Prostate gland (tissue), 2 donors: ENCODE measurements at regions not wholly inside any gene's neighbourhood (a gene's known extent, or its start where the extent isn't known, plus 50 kb on each side); places are given as distances from the start of the nearest gene placed in this dataset.
"Not testable (repeated sequence)": the region's sequence is repeated elsewhere in the genome, so short reads cannot be mapped to it uniquely, and the experiment has no call there.

Experiments
- DNase-seq: peaks from one replicate; pipeline ENCODE4 v3.0.0-alpha.2; 2019; ENCODE audit warnings: low spot score
- H3K27ac ChIP-seq, 2 donors: fragments of 200-600 bp; sonication (generic); 2 replicates each; pipeline ENCODE4 v1.5.1; 2017 to 2019
- H3K27me3 ChIP-seq: fragments of 200-600 bp; sonication (generic); replicated peaks from 2 replicates; pipeline ENCODE4 v1.5.1; 2019; ENCODE audit not compliant: insufficient read depth
- H3K36me3 ChIP-seq, 2 donors: fragments of 200-600 bp; sonication (generic); 1 replicate in 1 of 2; 2 replicates in 1 of 2; pipeline versions ENCODE4 v1.5.1 to v1.8.1; 2017 to 2019
- H3K4me1 ChIP-seq: fragments of 200-600 bp; sonication (generic); replicated peaks from 2 replicates; pipeline ENCODE4 v1.5.1; 2019
- H3K4me3 ChIP-seq, 2 donors: fragments of 200-600 bp; sonication (generic); 2 replicates each; pipeline ENCODE4 v1.5.1; 2017 to 2019
- H3K9me3 ChIP-seq: fragments of 200-600 bp; sonication (generic); 2 replicates; pipeline ENCODE4 v1.5.1; 2017
- POLR2A ChIP-seq: fragments of 450-650 bp; IDR thresholded peaks from one replicate; pipeline ENCODE4 v1.6.1; 2016; ENCODE audit warnings: antibody characterized with exemption, mild to moderate bottlenecking
- POLR2AphosphoS5 ChIP-seq: sonication (generic); formaldehyde crosslinking; IDR thresholded peaks from one replicate; pipeline ENCODE4 v1.6.1; 2017; ENCODE audit warnings: antibody characterized with exemption
- WGBS: methylation state at CpG from one replicate; pipeline ENCODE4 v1.1.5; 2018; 5-methylcytosine and 5-hydroxymethylcytosine counted together
- intact Hi-C: fragments of 100-400 bp; cut with DNase I; formaldehyde crosslinking; loops from one replicate; pipeline ENCODE4 v1.14.2; 2022
- TF ChIP-seq, protein P1 (sequence below), 4 experiments: fragments of 200-600 bp in 2 of 4; fragments of 450-650 bp in 2 of 4; sonication (generic) in 2 of 4; IDR thresholded peaks; 1 replicate in 3 of 4; 2 replicates in 1 of 4; pipeline ENCODE4 v1.5.1; 2016 to 2019; ENCODE audit warnings: antibody characterized with exemption in 4 of 4, mild to moderate bottlenecking in 2 of 4, moderate library complexity in 2 of 4

DNA sequence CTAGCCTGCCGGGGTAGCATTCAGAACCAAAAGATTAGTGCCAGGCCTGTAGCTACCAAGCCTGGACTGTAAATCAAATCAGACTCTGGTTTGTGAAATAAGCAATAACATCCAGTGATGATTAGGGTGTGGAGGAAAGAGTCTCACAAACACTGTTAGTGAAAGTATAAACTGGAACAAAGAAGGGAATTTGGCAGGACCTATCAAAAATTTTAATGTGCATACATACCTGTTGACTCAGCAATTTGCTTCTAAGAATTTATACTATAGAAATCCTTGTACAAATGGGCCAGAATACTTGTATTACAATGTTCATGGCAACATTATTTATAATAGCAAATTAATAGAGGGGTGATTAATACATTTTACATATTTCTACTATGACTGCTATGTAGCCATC lies 109.8 kb upstream of the WARS2 start:
- Histone ChIP-seq H3K9me3 (no peaks in the 10 kb centered on the region), H3K27me3 (no peaks in the 10 kb centered on the region), H3K4me1 (no peaks in the 10 kb centered on the region), H3K36me3 (no peaks in the 10 kb centered on the region), H3K27ac (no peak overlapping the region), H3K4me3 (no peak overlapping the region)
- 90% methylated on average over 1 of the region's 1 CpG for WGBS
- TF ChIP-seq, protein P1, sequence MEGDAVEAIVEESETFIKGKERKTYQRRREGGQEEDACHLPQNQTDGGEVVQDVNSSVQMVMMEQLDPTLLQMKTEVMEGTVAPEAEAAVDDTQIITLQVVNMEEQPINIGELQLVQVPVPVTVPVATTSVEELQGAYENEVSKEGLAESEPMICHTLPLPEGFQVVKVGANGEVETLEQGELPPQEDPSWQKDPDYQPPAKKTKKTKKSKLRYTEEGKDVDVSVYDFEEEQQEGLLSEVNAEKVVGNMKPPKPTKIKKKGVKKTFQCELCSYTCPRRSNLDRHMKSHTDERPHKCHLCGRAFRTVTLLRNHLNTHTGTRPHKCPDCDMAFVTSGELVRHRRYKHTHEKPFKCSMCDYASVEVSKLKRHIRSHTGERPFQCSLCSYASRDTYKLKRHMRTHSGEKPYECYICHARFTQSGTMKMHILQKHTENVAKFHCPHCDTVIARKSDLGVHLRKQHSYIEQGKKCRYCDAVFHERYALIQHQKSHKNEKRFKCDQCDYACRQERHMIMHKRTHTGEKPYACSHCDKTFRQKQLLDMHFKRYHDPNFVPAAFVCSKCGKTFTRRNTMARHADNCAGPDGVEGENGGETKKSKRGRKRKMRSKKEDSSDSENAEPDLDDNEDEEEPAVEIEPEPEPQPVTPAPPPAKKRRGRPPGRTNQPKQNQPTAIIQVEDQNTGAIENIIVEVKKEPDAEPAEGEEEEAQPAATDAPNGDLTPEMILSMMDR (IDR thresholded peaks at IDR 0.05) = no peak
- TF ChIP-seq POLR2AphosphoS5 = no peak
- TF ChIP-seq POLR2A = no peak
- DNase-seq = no peak
- intact Hi-C loops = no loop called here

DNA sequence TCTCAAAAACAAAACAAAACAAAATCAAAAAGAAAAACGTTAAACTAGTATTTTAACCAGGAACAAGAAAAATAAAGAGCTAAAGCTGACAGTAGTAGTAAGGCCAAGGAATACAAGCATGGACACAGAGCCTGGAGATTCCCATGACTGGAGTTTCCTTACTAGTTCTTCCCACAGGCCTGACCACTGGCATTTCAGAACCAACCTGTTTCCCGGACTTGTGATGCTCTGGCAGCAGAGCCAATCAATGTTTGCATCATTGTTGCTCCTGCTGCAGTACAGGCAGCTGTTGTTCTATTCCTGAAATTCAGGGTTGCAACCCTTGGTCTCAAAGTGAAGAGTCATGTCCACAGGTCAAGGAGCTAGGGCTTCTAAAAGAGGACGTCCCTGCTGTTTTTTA lies 111.3 kb upstream of the WARS2 start:
- TF ChIP-seq, protein P1 (IDR thresholded peaks at IDR 0.05) = no peak
- TF ChIP-seq POLR2AphosphoS5 = no peak
- TF ChIP-seq POLR2A = no peak
- DNase-seq = no peak
- H3K9me3 ChIP-seq = no peaks in the 10 kb centered on the region
- H3K27me3 ChIP-seq = no peaks in the 10 kb centered on the region
- no peaks in the 10 kb centered on the region for H3K36me3 ChIP-seq
- intact Hi-C loops = no loop called here
- no peak overlapping the region for H3K4me3 ChIP-seq
- WGBS = 88% methylated on average over 3 of the region's 3 CpGs
- H3K4me1 ChIP-seq = no peaks in the 10 kb centered on the region
- no peak overlapping the region for H3K27ac ChIP-seq

DNA sequence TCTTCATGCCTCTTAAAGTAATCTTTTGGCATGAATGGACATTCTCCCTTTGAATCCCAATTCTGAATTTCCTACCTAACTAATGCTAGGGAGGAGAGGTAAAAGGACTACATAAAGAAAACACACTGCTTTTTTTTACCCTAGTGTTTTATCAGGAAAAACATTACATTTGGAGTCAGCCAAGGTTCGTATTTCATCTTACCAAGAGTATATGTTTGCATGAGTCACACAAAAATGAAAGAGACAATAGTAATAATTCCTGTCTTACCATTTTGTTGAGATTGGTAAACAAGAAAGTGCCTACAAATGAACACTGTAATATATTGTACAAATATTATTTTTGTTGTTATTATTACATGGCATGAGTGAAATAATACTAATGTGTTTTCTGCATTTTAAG lies 112.9 kb upstream of the WARS2 start:
- Histone ChIP-seq H3K27ac (no peak overlapping the region), H3K27me3 (no peaks in the 10 kb centered on the region), H3K9me3 (no peaks in the 10 kb centered on the region), H3K4me3 (no peak overlapping the region), H3K36me3 (no peaks in the 10 kb centered on the region), H3K4me1 (no peaks in the 10 kb centered on the region)
- no peak for TF ChIP-seq POLR2AphosphoS5
- TF ChIP-seq POLR2A = no peak
- TF ChIP-seq, protein P1 (IDR thresholded peaks at IDR 0.05) = no peak
- WGBS = 36% methylated on average over 1 of the region's 1 CpG
- DNase-seq = no peak
- intact Hi-C loops = no loop called here

DNA sequence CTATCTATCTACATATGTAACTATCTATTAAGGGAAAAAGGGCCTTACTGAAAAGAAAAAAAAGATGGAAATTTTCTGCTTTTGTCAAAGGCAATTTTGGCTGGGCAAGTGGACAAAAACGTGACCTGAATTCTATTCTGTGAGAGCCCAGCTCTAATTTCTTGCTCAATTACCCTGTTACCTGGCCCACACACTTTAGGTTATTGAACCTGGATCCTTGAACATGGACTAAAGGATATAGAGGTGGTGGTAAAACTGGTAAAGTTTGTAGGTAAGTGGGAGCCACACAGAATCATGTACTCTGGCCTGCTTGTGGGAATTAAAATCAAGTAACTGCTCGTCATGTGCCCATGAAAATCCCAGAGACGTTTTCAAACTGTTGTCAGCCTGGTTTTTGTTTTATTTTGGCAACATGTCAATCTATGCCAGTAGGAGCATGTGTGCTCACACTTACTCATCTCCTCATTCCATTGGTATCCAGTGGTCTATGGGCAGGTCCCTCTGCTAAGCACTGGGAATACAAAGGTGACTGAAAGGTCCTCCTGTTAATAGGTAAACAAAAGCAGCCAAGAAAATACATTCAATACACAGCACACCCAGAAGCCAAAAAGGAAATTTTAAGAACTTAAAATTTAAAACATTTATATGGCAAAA lies 113.7 kb upstream of the WARS2 start:
- TF ChIP-seq POLR2A (no peak), POLR2AphosphoS5 (no peak)
- TF ChIP-seq, protein P1 (IDR thresholded peaks at IDR 0.05) = no peak
- 42% methylated on average over 3 of the region's 3 CpGs for WGBS

DNA sequence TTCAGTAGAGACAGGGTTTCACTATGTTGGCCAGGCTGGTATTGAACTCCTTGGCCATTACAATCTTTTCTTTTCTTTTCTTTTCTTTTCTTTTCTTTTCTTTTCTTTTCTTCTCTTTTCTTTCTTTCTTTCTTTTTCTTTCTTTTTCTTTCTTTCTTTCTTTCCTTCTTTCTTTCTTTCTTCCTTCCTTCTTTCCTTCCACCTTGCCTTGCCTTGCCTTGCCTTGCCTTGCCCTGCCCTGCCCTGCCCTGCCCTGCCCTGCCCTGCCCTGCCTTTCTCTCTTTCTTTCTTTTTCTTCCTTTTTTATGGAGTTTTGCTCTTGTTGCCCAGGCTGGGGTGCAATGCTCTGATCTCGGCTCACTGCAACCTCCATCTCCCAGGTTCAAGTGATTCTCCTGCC lies 112.5 kb upstream of the HAO2 start:
- DNase-seq = not testable (repeated sequence)
- WGBS = 100% methylated on average over 1 of the region's 1 CpG

More for the DNA sequence above, 113.7 kb upstream of the WARS2 start:
- H3K27ac ChIP-seq = no peak overlapping the region
- no peaks in the 10 kb centered on the region for H3K9me3 ChIP-seq
- DNase-seq = no peak
- no peaks in the 10 kb centered on the region for H3K36me3 ChIP-seq
- H3K27me3 ChIP-seq = no peaks in the 10 kb centered on the region
- no peak overlapping the region for H3K4me3 ChIP-seq
- no peaks in the 10 kb centered on the region for H3K4me1 ChIP-seq
- intact Hi-C loops = no loop called here

More for the DNA sequence above, 112.5 kb upstream of the HAO2 start:
- H3K27me3 ChIP-seq, intact Hi-C loops, H3K4me3 ChIP-seq, H3K4me1 ChIP-seq, H3K9me3 ChIP-seq, H3K27ac ChIP-seq, H3K36me3 ChIP-seq: not testable (repeated sequence)
